DND-41 (cell line): ENCODE measurements at regions not wholly inside any gene's neighbourhood (a gene's known extent, or its start where the extent isn't known, plus 50 kb on each side); places are given as distances from the start of the nearest gene placed in this dataset.

Source experiments
- ATAC-seq: fragments of 200-7000 bp; cut with Tn5 transposase; 3 replicates; pipeline ENCODE4 v1.9.1; 2021; ENCODE audit warnings: low read depth; ENCODE audit not compliant: insufficient read depth
- DNase-seq: peaks from one replicate; pipeline ENCODE4 v3.0.0-alpha.2; 2020
- H2AFZ ChIP-seq: 2 replicates; pipeline ENCODE4 v1.6.0; 2012; ENCODE audit warnings: low read depth, low read length
- H3K27ac ChIP-seq: 2 replicates; pipeline ENCODE4 v1.5.1; 2012; ENCODE audit warnings: low read length, inconsistent platforms
- H3K27me3 ChIP-seq: fragments of 200-600 bp; sonication (generic); 2 replicates; pipeline ENCODE4 v1.6.0; 2012; ENCODE audit warnings: low read length, mild to moderate bottlenecking, inconsistent platforms; ENCODE audit not compliant: insufficient read depth, poor library complexity
- H3K36me3 ChIP-seq: 2 replicates; pipeline ENCODE4 v1.5.1; 2012; ENCODE audit warnings: low read length, inconsistent platforms; ENCODE audit not compliant: insufficient read depth
- H3K4me1 ChIP-seq: 2 replicates; pipeline ENCODE4 v1.5.1; 2012; ENCODE audit warnings: mild to moderate bottlenecking, low read length; ENCODE audit not compliant: insufficient read depth
- H3K4me2 ChIP-seq: 2 replicates; pipeline ENCODE4 v1.6.0; 2012; ENCODE audit warnings: mild to moderate bottlenecking, moderate library complexity, low read length, inconsistent platforms; ENCODE audit not compliant: insufficient read depth
- H3K4me3 ChIP-seq, 2 experiments: fragments of 200-600 bp in 1 of 2; shearing (Covaris generic) in 1 of 2; 2 replicates each; pipeline ENCODE4 v1.5.1; 2012 to 2016; ENCODE audit warnings: inconsistent platforms in 2 of 2, low read length in 2 of 2, mild to moderate bottlenecking in 2 of 2, low read depth in 1 of 2, moderate library complexity in 1 of 2
- H3K79me2 ChIP-seq: 2 replicates; pipeline ENCODE4 v1.6.0; 2012; ENCODE audit warnings: low read length, inconsistent platforms; ENCODE audit not compliant: insufficient read depth
- H3K9ac ChIP-seq: 2 replicates; pipeline ENCODE4 v1.6.0; 2012; ENCODE audit warnings: low read depth, mild to moderate bottlenecking, inconsistent platforms, low read length, moderate library complexity
- H3K9me3 ChIP-seq: 2 replicates; pipeline ENCODE4 v1.5.1; 2012; ENCODE audit warnings: low read length, moderate library complexity, mild to moderate bottlenecking, inconsistent platforms; ENCODE audit not compliant: insufficient read depth, severe bottlenecking
- H4K20me1 ChIP-seq: 2 replicates; pipeline ENCODE4 v1.6.0; 2012; ENCODE audit warnings: low read length; ENCODE audit not compliant: insufficient read depth
- CTCF ChIP-seq: IDR thresholded peaks from 2 replicates; pipeline ENCODE4 v1.5.1; 2012; ENCODE audit warnings: borderline replicate concordance, low read length, moderate library complexity, mild to moderate bottlenecking; ENCODE audit not compliant: poor library complexity, severe bottlenecking; ENCODE audit errors: extremely low read depth
- EZH2 ChIP-seq: IDR thresholded peaks from 3 replicates; pipeline ENCODE4 v1.6.1; 2012; ENCODE audit warnings: borderline replicate concordance, low read depth, mild to moderate bottlenecking, moderate library complexity, low read length, inconsistent platforms; ENCODE audit not compliant: severe bottlenecking

GRCh38 chrY:8610620-8611019, 726.6 kb upstream of the TSPY4 start:
- H3K27me3 ChIP-seq: no peaks in the 10 kb centered on the region
- H3K36me3 ChIP-seq: no peaks in the 10 kb centered on the region
- H3K9ac ChIP-seq: no peak overlapping the region
- no peaks in the 10 kb centered on the region for H3K9me3 ChIP-seq
- no peaks in the 10 kb centered on the region for H4K20me1 ChIP-seq
- no peaks in the 10 kb centered on the region for H3K4me1 ChIP-seq
- H3K4me2 ChIP-seq: no peak overlapping the region
- no peak overlapping the region for H3K4me3 ChIP-seq
- no peak for DNase-seq
- ATAC-seq: no peak
- H2AFZ ChIP-seq: no peak overlapping the region
- TF ChIP-seq EZH2 (no peak), CTCF (no peak)
- H3K79me2 ChIP-seq: no peaks in the 10 kb centered on the region
- no peak overlapping the region for H3K27ac ChIP-seq

- Histone ChIP-seq H3K79me2 (no peaks in the 10 kb centered on the region), H4K20me1 (no peaks in the 10 kb centered on the region), H3K27ac (no peak overlapping the region), H3K4me2 (no peak overlapping the region), H3K4me3 (no peak overlapping the region), H3K9me3 (no peaks in the 10 kb centered on the region), H3K4me1 (no peaks in the 10 kb centered on the region), H3K9ac (no peak overlapping the region), H3K36me3 (no peaks in the 10 kb centered on the region), H3K27me3 (no peaks in the 10 kb centered on the region), H2AFZ (no peak overlapping the region)
- no peak for DNase-seq
- no peak for ATAC-seq
- TF ChIP-seq EZH2 (no peak), CTCF (no peak)
These were observed 725.4 kb upstream of the TSPY4 start for GRCh38 chrY:8611815-8612214.

GRCh38 chrY:8618302-8618701, 719.0 kb upstream of the TSPY4 start:
- ATAC-seq: no peak
- Histone ChIP-seq H3K4me3 (no peak overlapping the region), H4K20me1 (no peaks in the 10 kb centered on the region), H3K4me1 (no peaks in the 10 kb centered on the region), H2AFZ (no peak overlapping the region), H3K9ac (no peak overlapping the region), H3K36me3 (no peaks in the 10 kb centered on the region), H3K4me2 (no peak overlapping the region), H3K27ac (no peak overlapping the region), H3K9me3 (no peaks in the 10 kb centered on the region), H3K27me3 (no peaks in the 10 kb centered on the region), H3K79me2 (no peaks in the 10 kb centered on the region)
- TF ChIP-seq CTCF (no peak), EZH2 (no peak)
- no peak for DNase-seq

- Histone ChIP-seq H3K4me3 (no peak overlapping the region), H3K4me2 (no peak overlapping the region), H3K9me3 (no peaks in the 10 kb centered on the region), H3K36me3 (no peaks in the 10 kb centered on the region), H3K9ac (no peak overlapping the region), H3K4me1 (no peaks in the 10 kb centered on the region), H3K79me2 (no peaks in the 10 kb centered on the region), H2AFZ (no peak overlapping the region), H3K27me3 (no peaks in the 10 kb centered on the region), H3K27ac (no peak overlapping the region), H4K20me1 (no peaks in the 10 kb centered on the region)
- DNase-seq: no peak
- no peak for TF ChIP-seq CTCF
- TF ChIP-seq EZH2: no peak
- no peak for ATAC-seq
These were observed 715.1 kb upstream of the TSPY4 start for GRCh38 chrY:8622156-8622555.
